DOHH2 (cell line): ENCODE measurements at regions not wholly inside any gene's neighbourhood (a gene's known extent, or its start where the extent isn't known, plus 50 kb on each side); places are given as distances from the start of the nearest gene placed in this dataset.

Experiments used
- CTCF ChIP-seq: fragments of 200-600 bp; sonication (generic); IDR thresholded peaks from one replicate; pipeline ENCODE4 v1.5.1; 2014; ENCODE audit warnings: antibody characterized with exemption, mild to moderate bottlenecking, low read depth, low read length; ENCODE audit not compliant: poor library complexity, severe bottlenecking
- EZH2phosphoT487 ChIP-seq: fragments of 200-600 bp; sonication (generic); IDR thresholded peaks from 2 replicates; pipeline ENCODE4 v1.6.1; 2017; ENCODE audit warnings: borderline replicate concordance, mild to moderate bottlenecking, antibody characterized with exemption, low read length, moderate library complexity, mixed read lengths

GRCh38 chr2:187615902-187616301, 61.7 kb upstream of the TFPI start:
- TF ChIP-seq CTCF: no peak
- no peak for TF ChIP-seq EZH2phosphoT487
